Activated T-cell treated with anti-CD3 and anti-CD28 coated beads, Interleukin-2, amount 50 U/mL, for 72 hours (primary cell): ENCODE measurements at regions not wholly inside any gene's neighbourhood (a gene's known extent, or its start where the extent isn't known, plus 50 kb on each side); places are given as distances from the start of the nearest gene placed in this dataset.
"Not testable (repeated sequence)": the region's sequence is repeated elsewhere in the genome, so short reads cannot be mapped to it uniquely, and the experiment has no call there.

Experiments
- ATAC-seq, 2 donors: fragments of 150-1000 bp; cut with Tn5 transposase; replicated peaks in 1 of 2; 2 replicates each; pipeline ENCODE4 v1.10.0; 2021; ENCODE audit warnings: moderate library complexity in 2 of 2, mild to moderate bottlenecking in 1 of 2
- DNase-seq, 2 donors: peaks; one replicate each; pipeline ENCODE4 v3.0.0; 2021 to 2022; ENCODE audit warnings: mixed read lengths in 1 of 2
- H3K27ac Mint-ChIP-seq: one replicate; pipeline ENCODE4 v1.8.0; 2022; ENCODE audit warnings: mild to moderate bottlenecking, moderate library complexity, mixed read lengths
- H3K27me3 Mint-ChIP-seq: one replicate; pipeline ENCODE4 v1.8.0; 2022; ENCODE audit warnings: low read depth, mixed read lengths
- H3K36me3 Mint-ChIP-seq, 2 donors: one replicate each; pipeline ENCODE4 v1.8.0; 2022; ENCODE audit warnings: mixed read lengths in 2 of 2, mild to moderate bottlenecking in 1 of 2; ENCODE audit not compliant: insufficient read depth in 2 of 2
- H3K4me1 Mint-ChIP-seq: one replicate; pipeline ENCODE4 v1.8.0; 2022; ENCODE audit warnings: low read depth, mixed read lengths
- H3K4me3 Mint-ChIP-seq, 2 donors: one replicate each; pipeline ENCODE4 v1.8.0; 2022; ENCODE audit warnings: mild to moderate bottlenecking in 2 of 2, mixed read lengths in 2 of 2, moderate library complexity in 2 of 2
- H3K9me3 Mint-ChIP-seq, 2 donors: one replicate each; pipeline ENCODE4 v1.8.0; 2022; ENCODE audit warnings: mixed read lengths in 2 of 2

DNA sequence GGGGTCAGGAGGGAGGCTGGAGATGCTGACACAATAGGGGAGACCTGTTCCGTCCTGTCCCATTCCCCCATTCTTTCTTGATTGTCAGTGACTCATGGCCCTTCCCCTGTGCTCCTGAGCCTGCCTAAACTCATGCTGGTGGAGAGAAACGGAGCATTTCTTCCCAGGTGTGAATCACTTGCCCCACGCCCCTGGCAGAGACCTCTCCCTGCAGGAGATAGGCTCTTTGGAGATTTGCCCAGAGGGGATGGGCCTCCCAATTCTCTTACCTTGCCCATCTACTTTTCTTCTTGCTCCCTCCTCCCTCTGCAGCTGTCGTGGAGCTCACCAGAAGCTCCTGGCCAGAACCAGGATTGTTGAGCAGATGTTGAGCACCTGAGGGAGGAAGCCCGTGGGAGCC, 121.9 kb upstream of the OR9Q1 start:
- Mint-ChIP-seq H3K27ac (no peak overlapping the region), H3K4me1 (peaks cover 8% of the 10 kb centered on the region), H3K27me3 (peaks cover 5% of the 10 kb centered on the region), H3K4me3 (no peak overlapping the region), H3K9me3 (no peaks in the 10 kb centered on the region), H3K36me3 (no peaks in the 10 kb centered on the region)
- ATAC-seq: no peak
- no peak for DNase-seq

DNA sequence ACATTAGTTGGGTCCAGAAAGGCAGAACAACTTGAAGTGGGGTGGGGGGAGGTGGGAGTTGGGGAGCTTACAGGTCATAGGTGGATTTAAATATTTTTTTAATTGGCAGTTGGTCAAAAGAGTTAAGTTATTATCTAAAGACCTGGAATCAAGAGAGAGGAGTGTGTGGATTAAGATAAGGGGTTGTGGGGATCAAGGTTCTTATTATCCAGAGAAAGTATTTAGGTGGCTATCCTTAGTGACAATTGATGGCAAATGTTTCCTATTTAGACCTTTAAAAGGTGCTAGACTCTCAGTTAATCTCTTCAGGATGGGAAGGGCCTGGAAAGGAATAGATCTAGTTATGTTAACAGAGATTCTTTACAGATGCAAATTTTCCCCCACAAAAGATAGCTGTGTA, 120.7 kb upstream of the OR9Q1 start:
- ATAC-seq: no peak
- DNase-seq: no peak
- no peaks in the 10 kb centered on the region for H3K27me3 Mint-ChIP-seq
- no peaks in the 10 kb centered on the region for H3K9me3 Mint-ChIP-seq
- H3K4me1 Mint-ChIP-seq: peaks cover 8% of the 10 kb centered on the region
- no peak overlapping the region for H3K4me3 Mint-ChIP-seq
- no peaks in the 10 kb centered on the region for H3K36me3 Mint-ChIP-seq
- H3K27ac Mint-ChIP-seq: no peak overlapping the region

DNA sequence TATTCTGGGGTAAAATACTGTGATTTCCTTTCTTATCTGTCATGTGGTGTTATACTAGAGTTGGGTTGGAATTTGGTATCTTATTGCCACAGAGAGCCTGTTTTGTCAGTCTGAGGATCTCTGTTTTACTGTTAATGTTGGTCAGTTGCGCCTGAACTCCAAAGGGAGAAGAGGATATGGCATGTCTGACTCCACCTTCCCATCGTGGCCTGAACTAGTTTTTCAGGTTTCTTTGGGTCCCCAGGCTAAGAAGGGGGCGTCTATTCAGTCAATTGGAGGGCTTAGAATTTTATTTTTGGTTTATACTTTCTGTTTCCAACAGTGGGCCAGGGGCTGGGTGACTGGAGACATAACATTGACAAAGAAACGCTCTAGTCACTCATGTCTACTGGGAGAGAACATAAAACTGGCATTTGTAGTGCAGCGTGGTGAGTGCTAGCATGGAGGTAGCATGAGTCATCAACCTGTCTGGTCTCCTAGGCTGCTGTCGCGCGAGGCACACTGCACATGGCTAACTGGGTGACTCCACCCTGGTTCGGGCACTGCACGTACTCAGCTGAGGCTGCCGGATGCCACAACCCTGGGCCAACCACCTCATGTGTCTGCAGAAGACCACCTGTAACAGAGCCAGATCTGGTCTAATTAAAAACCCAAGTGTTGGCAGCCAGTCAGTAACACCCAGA, 120.1 kb upstream of the OR9Q1 start:
- H3K36me3 Mint-ChIP-seq: no peaks in the 10 kb centered on the region
- no peaks in the 10 kb centered on the region for H3K9me3 Mint-ChIP-seq
- DNase-seq (peak; percentile 14 to 23), ATAC-seq (peak; percentile 79 to 87)
- peaks cover 8% of the 10 kb centered on the region for H3K4me1 Mint-ChIP-seq
- H3K27ac Mint-ChIP-seq: no peak overlapping the region
- H3K27me3 Mint-ChIP-seq: no peaks in the 10 kb centered on the region
- H3K4me3 Mint-ChIP-seq: no peak overlapping the region

DNA sequence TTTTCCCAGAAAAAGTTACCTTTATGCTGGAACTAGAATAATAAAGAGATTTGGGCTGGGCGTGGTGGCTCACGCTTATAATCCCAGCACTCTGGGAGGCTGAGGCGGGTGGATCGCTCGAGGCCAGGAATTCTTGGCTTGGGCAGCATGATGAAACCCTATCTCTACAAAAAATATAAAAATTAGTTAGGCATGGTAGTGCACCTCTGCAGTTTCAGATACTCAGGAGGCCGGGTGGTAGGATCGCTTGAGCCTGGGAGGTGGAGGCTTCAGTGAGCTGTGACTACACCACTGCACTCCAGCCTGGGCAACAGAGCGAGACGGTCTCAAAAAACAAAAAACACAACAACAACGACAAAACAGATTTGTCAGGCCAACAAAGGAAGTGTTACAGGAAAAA, 119.3 kb upstream of the OR9Q1 start:
- ATAC-seq (no peak), DNase-seq (no peak)
- H3K36me3 Mint-ChIP-seq: no peaks in the 10 kb centered on the region
- H3K4me3 Mint-ChIP-seq: no peak overlapping the region
- peaks cover 6% of the 10 kb centered on the region for H3K27me3 Mint-ChIP-seq
- peaks cover 8% of the 10 kb centered on the region for H3K4me1 Mint-ChIP-seq
- no peaks in the 10 kb centered on the region for H3K9me3 Mint-ChIP-seq
- H3K27ac Mint-ChIP-seq: no peak overlapping the region

DNA sequence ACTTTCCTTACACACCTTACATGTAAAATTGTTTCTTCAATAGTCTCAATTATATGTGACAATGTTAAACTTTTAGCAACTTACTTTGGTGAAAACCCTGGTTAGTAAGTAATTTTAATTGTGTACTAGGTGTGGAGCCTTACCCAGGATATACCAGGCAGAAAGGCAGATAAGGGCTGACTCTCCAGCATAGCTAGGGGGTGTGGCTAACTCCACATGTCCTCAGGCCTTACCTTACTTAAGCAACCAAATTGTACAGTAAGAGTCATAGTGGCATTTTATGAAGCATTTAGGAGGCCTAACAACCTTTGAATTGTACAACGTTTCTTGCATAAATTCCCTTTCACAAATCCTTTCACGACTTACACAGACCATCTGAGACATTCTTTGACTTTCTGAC, 118.2 kb upstream of the OR9Q1 start:
- H3K4me3 Mint-ChIP-seq: no peak overlapping the region
- DNase-seq (no peak), ATAC-seq (no peak)
- no peaks in the 10 kb centered on the region for H3K36me3 Mint-ChIP-seq
- no peaks in the 10 kb centered on the region for H3K9me3 Mint-ChIP-seq
- H3K4me1 Mint-ChIP-seq: peaks cover 8% of the 10 kb centered on the region
- H3K27me3 Mint-ChIP-seq: peaks cover 15% of the 10 kb centered on the region
- no peak overlapping the region for H3K27ac Mint-ChIP-seq

DNA sequence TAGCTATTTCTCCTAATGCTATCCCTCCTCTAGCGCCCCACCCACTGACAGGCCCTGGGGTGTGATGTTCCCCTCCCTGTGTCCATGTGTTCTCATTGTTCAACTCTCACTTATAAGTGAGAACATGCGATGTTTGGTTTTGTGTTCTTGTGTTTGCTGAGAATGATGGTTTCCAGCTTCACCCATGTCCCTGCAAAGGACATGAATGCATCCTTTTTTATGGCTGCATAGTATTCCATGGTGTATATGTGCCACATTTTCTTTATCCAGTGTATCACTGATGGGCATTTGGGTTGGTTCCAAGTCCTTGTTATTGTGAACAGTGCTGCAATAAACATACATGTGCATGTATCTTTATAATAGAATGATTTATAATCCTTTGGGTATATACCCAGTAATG, 115.3 kb upstream of the OR9Q1 start:
- H3K4me1 Mint-ChIP-seq, H3K36me3 Mint-ChIP-seq, DNase-seq, ATAC-seq, H3K4me3 Mint-ChIP-seq, H3K9me3 Mint-ChIP-seq, H3K27ac Mint-ChIP-seq: not testable (repeated sequence)
- peaks cover 21% of the 10 kb centered on the region for H3K27me3 Mint-ChIP-seq

DNA sequence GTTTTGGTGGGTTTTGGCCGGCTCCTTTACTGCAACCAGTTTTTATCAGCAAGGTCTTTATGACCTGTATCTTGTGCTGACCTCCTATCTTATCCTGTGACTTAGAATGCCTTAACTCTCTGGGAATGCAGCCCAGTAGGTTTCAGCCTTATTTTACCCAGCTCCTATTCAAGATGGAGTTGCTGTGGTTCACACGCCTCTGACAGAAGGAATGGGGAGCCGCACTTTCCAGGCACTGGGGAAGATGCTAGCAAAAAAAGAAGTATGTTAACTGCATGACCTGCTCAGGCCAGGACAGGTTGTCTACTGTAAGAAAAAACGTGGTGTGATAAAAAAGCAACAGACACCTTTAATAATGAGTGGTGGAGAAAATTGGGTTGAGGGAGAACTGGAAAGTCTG, 112.2 kb upstream of the OR9Q1 start:
- ATAC-seq, DNase-seq, H3K27ac Mint-ChIP-seq, H3K9me3 Mint-ChIP-seq, H3K4me3 Mint-ChIP-seq, H3K36me3 Mint-ChIP-seq, H3K4me1 Mint-ChIP-seq: not testable (repeated sequence)
- H3K27me3 Mint-ChIP-seq: peaks cover 28% of the 10 kb centered on the region

DNA sequence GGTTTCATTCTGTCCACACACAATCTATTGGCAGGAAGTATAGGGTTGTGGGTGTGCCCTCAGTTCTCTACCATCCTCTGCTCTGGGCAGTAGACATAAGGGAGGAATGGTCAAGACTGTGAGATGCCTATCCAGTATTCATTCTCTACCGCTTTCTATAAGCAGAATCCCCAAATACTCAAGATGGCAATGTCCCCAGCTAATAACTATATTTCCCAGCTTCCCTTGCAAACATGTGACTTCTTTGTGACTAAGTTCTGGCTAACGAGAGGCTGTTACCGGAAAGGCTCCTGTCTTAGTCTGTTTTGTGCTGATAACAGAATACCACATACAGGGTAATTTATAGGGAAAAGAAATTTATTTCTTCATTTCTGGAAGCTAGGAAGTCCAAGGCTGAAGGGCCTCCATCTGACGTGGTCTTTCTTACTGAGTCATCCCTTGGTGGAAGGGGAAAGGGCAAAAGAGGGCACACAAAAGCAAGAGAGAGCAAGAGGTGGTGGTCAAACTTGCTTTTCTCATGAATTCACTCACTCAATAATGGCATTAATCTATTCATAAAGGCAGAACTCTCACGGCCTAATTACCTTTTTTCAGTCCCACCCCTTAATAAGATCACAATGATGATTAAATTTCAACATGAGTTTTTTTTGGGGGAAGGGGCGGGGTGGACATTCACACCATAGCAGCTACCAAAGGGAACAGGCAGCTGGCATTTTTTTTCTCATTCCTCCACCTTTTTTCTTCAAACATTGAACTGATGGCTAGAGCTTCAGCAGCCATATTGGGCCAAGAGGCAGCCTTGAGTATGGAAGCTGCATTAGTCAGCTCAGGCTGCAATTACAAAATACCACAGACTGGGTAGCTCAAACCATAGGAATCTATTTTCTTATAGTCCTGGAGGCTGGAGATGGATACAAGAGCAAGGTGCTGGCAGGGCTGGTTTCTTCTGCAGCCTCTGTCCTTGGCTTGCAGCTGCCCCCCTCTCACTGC, 109.7 kb upstream of the OR9Q1 start:
- Mint-ChIP-seq H3K4me1 (no peaks in the 10 kb centered on the region), H3K36me3 (no peaks in the 10 kb centered on the region), H3K9me3 (no peaks in the 10 kb centered on the region), H3K27me3 (peaks cover 25% of the 10 kb centered on the region), H3K27ac (no peak overlapping the region), H3K4me3 (no peak overlapping the region)
- ATAC-seq: no peak
- no peak for DNase-seq

DNA sequence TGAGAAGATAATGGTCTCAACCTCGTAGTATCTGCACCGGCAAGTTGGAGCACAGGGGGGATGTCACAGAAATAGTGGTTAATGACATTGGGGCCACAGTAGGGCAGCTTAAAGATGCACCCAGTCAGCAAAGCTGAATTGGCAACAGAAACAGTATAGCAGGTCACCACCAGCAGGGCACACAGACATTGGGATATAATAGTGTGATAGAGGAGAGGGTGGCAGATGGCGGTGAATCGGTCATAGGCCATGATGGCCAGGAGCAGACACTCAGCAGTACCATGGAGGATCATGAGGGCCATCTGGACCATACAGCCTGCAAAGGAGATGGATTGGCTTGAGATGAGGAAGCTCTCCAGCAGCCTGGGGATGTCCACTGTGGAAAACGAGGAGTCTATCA, 106.0 kb upstream of the OR9Q1 start:
- H3K36me3 Mint-ChIP-seq: no peaks in the 10 kb centered on the region
- H3K4me1 Mint-ChIP-seq: no peaks in the 10 kb centered on the region
- H3K4me3 Mint-ChIP-seq: no peak overlapping the region
- DNase-seq (no peak), ATAC-seq (no peak)
- peaks cover 7% of the 10 kb centered on the region for H3K27me3 Mint-ChIP-seq
- H3K9me3 Mint-ChIP-seq: no peaks in the 10 kb centered on the region
- no peak overlapping the region for H3K27ac Mint-ChIP-seq

DNA sequence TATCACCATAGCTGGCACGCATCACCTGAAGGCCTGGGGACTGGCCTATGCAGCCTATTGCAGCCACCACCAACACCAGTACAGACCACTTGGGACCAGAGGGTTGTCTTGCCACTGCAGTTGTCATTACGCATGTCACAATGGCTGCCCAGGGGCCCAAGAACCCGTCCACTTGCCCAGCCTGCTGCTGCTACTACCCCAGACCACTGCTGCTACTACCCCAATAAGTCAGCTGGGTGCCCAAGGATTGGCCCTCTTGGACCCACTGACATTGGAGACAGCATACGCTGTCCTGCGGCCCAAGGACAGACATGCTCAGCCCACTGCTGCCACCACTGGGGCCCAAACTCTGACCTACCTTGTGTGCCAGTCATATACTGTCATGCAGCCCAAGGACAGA, 102.7 kb upstream of the OR9Q1 start:
- Mint-ChIP-seq H3K27me3 (peaks cover 5% of the 10 kb centered on the region), H3K4me1 (no peaks in the 10 kb centered on the region), H3K27ac (no peak overlapping the region), H3K9me3 (no peaks in the 10 kb centered on the region), H3K36me3 (no peaks in the 10 kb centered on the region), H3K4me3 (no peak overlapping the region)
- no peak for DNase-seq
- ATAC-seq: no peak

DNA sequence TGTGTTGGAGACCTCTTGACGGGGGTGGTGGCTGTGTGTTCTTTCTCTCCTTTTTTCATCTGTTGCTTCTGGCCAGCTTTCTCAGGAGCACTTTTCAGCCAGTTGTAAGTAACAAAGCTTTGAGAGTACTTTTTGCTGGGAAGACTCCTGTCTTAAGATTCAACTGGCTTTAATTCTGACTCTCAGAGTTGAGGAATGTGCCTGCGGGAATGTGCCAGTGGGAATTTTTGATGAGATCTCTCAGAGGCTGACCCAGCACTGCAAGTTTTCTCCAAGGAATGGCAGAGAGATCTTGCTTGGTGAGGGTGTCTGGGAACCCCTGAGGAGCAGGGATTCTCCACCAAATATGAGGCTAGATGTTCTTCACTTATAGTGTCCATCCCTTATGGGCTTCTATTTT, 91.6 kb upstream of the OR9Q1 start:
- ATAC-seq (no peak), DNase-seq (no peak)
- Mint-ChIP-seq H3K27me3 (peaks cover 34% of the 10 kb centered on the region), H3K4me1 (no peaks in the 10 kb centered on the region), H3K9me3 (no peaks in the 10 kb centered on the region), H3K36me3 (no peaks in the 10 kb centered on the region), H3K27ac (no peak overlapping the region), H3K4me3 (no peak overlapping the region)

DNA sequence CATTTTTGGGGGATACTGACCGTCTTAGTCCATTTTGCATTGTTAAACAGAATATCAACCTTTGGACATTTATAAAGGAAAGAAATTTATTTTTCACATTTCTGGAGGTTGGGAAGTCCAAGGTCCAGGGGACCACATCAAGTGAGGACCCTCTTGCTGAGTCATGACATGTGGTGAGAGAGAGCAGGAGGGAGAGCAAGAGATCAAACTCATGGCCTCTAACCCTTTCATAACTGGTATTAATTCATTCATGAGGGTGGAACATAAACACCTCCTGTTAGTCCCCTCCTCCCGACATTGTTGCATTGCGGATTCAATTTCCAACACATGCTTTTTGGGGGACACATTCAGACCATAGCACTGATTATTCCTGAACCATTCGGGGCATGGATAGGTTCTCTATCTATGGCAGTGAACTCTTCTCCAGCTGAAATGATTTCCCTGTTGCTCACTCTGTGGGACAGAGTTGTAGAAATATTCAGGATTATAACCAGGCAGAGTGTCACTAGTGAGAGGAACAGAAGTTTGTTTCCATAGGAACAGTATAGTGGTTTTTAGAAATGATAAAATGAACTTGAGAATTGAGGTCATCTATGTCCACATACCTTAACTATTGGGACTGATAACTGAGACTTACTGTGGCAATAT, 88.2 kb upstream of the OR9Q1 start:
- Mint-ChIP-seq H3K27ac (no peak overlapping the region), H3K36me3 (no peaks in the 10 kb centered on the region), H3K27me3 (peaks cover 3% of the 10 kb centered on the region), H3K4me1 (no peaks in the 10 kb centered on the region), H3K9me3 (no peaks in the 10 kb centered on the region), H3K4me3 (no peak overlapping the region)
- no peak for ATAC-seq
- DNase-seq: no peak

DNA sequence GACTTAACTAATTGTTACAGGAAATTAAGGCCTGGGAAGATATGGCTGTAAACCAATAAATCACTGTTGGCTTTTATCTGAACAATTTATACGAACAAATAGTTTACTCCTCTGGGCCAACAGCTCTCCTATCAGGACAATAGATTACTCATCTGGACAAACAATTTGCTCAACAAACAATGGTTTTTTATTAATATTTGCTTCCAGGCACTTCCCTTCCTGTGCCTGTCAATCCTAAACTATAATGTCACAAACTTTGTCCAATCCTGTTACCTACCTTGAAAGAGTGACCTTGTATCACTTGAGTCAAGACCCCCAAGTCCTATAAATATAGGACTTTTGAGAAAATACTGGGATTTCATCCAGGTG, 87.6 kb upstream of the OR9Q1 start:
- H3K36me3 Mint-ChIP-seq: no peaks in the 10 kb centered on the region
- H3K4me3 Mint-ChIP-seq: no peak overlapping the region
- ATAC-seq (no peak), DNase-seq (no peak)
- H3K27me3 Mint-ChIP-seq: no peaks in the 10 kb centered on the region
- no peaks in the 10 kb centered on the region for H3K9me3 Mint-ChIP-seq
- H3K4me1 Mint-ChIP-seq: no peaks in the 10 kb centered on the region
- H3K27ac Mint-ChIP-seq: no peak overlapping the region
